ENCODE measurements at regions not wholly inside any gene's neighbourhood (a gene's known extent, or its start where the extent isn't known, plus 50 kb on each side); places are given as distances from the start of the nearest gene placed in this dataset.

- Histone ChIP-seq H3K4me2 (ENCODE audit: low read length) (no peak overlapping the region), H3K4me1 (ENCODE audit: control insufficient read depth, low read length) (no peaks in the 10 kb centered on the region), H3K27ac (ENCODE audit: low read depth, low read length) (no peak overlapping the region), H3K36me3 (ENCODE audit: control insufficient read depth, low read length) (no peaks in the 10 kb centered on the region), H3K27me3 (ENCODE audit: control insufficient read depth, low read length) (no peaks in the 10 kb centered on the region), H3K9me3 (ENCODE audit: control insufficient read depth, insufficient read depth, low read length) (no peaks in the 10 kb centered on the region), H3K79me2 (ENCODE audit: control insufficient read depth, low read length) (no peaks in the 10 kb centered on the region), H3F3A (ENCODE audit: control insufficient read depth, insufficient read depth) (no peaks in the 10 kb centered on the region), H3K9me2 (replicated peaks; ENCODE audit: control insufficient read depth, low read length) (no peaks in the 10 kb centered on the region), H4K20me1 (ENCODE audit: control insufficient read depth, insufficient read depth, low read depth, low read length) (no peaks in the 10 kb centered on the region), H3K4me3 (ENCODE audit: low read length) (no peak overlapping the region)
- TF ChIP-seq EZH2phosphoT487 (IDR thresholded peaks at IDR 0.05; ENCODE audit: borderline replicate concordance, low read length) (no peak), CTCF (IDR thresholded peaks at IDR 0.05; ENCODE audit: low read depth, low read length, poor library complexity, severe bottlenecking) (no peak)
Measured at GRCh38 chr1:166282391-166283137, 115.8 kb upstream of the FAM78B start.

- no peak overlapping the region for H3K4me3 ChIP-seq (ENCODE audit: low read length)
- no peak overlapping the region for H3K27ac ChIP-seq (ENCODE audit: low read depth, low read length)
- TF ChIP-seq CTCF (IDR thresholded peaks at IDR 0.05; ENCODE audit: low read depth, low read length, poor library complexity, severe bottlenecking) (no peak), EZH2phosphoT487 (IDR thresholded peaks at IDR 0.05; ENCODE audit: borderline replicate concordance, low read length) (no peak)
- H3K9me2 ChIP-seq (replicated peaks; ENCODE audit: control insufficient read depth, low read length): no peaks in the 10 kb centered on the region
- H3K79me2 ChIP-seq (ENCODE audit: control insufficient read depth, low read length): no peaks in the 10 kb centered on the region
- H3K4me2 ChIP-seq (ENCODE audit: low read length): no peak overlapping the region
- H3F3A ChIP-seq (ENCODE audit: control insufficient read depth, insufficient read depth): no peaks in the 10 kb centered on the region
- H3K27me3 ChIP-seq (ENCODE audit: control insufficient read depth, low read length): no peaks in the 10 kb centered on the region
- H3K36me3 ChIP-seq (ENCODE audit: control insufficient read depth, low read length): no peaks in the 10 kb centered on the region
- H4K20me1 ChIP-seq (ENCODE audit: control insufficient read depth, insufficient read depth, low read depth, low read length): no peaks in the 10 kb centered on the region
- no peaks in the 10 kb centered on the region for H3K9me3 ChIP-seq (ENCODE audit: control insufficient read depth, insufficient read depth, low read length)
- H3K4me1 ChIP-seq (ENCODE audit: control insufficient read depth, low read length): no peaks in the 10 kb centered on the region
Measured at GRCh38 chr1:166283190-166283589, 116.4 kb upstream of the FAM78B start.

- Histone ChIP-seq H3K9me3 (ENCODE audit: control insufficient read depth, insufficient read depth, low read length) (no peaks in the 10 kb centered on the region), H3K4me1 (ENCODE audit: control insufficient read depth, low read length) (no peaks in the 10 kb centered on the region), H4K20me1 (ENCODE audit: control insufficient read depth, insufficient read depth, low read depth, low read length) (no peaks in the 10 kb centered on the region), H3F3A (ENCODE audit: control insufficient read depth, insufficient read depth) (no peaks in the 10 kb centered on the region), H3K4me2 (ENCODE audit: low read length) (no peak overlapping the region), H3K4me3 (ENCODE audit: low read length) (no peak overlapping the region), H3K27ac (ENCODE audit: low read depth, low read length) (no peak overlapping the region), H3K36me3 (ENCODE audit: control insufficient read depth, low read length) (no peaks in the 10 kb centered on the region), H3K79me2 (ENCODE audit: control insufficient read depth, low read length) (no peaks in the 10 kb centered on the region), H3K9me2 (replicated peaks; ENCODE audit: control insufficient read depth, low read length) (no peaks in the 10 kb centered on the region), H3K27me3 (ENCODE audit: control insufficient read depth, low read length) (no peaks in the 10 kb centered on the region)
- no peak for TF ChIP-seq EZH2phosphoT487 (IDR thresholded peaks at IDR 0.05; ENCODE audit: borderline replicate concordance, low read length)
- TF ChIP-seq CTCF (IDR thresholded peaks at IDR 0.05; ENCODE audit: low read depth, low read length, poor library complexity, severe bottlenecking): no peak
Measured at GRCh38 chr1:166283600-166283999, 116.8 kb upstream of the FAM78B start.
